GM20000 (cell line): ENCODE measurements at regions not wholly inside any gene's neighbourhood (a gene's known extent, or its start where the extent isn't known, plus 50 kb on each side); places are given as distances from the start of the nearest gene placed in this dataset.

ENCODE experiments used
- DNase-seq: peaks from one replicate; pipeline ENCODE4 v3.0.0; 2012; ENCODE audit warnings: low spot score
- TF ChIP-seq, protein P1 (sequence below): IDR thresholded peaks from 2 replicates; pipeline ENCODE4 v1.5.1; 2012; ENCODE audit warnings: mild to moderate bottlenecking, control low read depth; ENCODE audit errors: extremely low read depth, missing control alignments

- no peak for DNase-seq
- TF ChIP-seq, protein P1, sequence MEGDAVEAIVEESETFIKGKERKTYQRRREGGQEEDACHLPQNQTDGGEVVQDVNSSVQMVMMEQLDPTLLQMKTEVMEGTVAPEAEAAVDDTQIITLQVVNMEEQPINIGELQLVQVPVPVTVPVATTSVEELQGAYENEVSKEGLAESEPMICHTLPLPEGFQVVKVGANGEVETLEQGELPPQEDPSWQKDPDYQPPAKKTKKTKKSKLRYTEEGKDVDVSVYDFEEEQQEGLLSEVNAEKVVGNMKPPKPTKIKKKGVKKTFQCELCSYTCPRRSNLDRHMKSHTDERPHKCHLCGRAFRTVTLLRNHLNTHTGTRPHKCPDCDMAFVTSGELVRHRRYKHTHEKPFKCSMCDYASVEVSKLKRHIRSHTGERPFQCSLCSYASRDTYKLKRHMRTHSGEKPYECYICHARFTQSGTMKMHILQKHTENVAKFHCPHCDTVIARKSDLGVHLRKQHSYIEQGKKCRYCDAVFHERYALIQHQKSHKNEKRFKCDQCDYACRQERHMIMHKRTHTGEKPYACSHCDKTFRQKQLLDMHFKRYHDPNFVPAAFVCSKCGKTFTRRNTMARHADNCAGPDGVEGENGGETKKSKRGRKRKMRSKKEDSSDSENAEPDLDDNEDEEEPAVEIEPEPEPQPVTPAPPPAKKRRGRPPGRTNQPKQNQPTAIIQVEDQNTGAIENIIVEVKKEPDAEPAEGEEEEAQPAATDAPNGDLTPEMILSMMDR: no peak
Observed at GRCh38 chr13:84455143-84455905, 573.0 kb upstream of the SLITRK1 start.

DNA sequence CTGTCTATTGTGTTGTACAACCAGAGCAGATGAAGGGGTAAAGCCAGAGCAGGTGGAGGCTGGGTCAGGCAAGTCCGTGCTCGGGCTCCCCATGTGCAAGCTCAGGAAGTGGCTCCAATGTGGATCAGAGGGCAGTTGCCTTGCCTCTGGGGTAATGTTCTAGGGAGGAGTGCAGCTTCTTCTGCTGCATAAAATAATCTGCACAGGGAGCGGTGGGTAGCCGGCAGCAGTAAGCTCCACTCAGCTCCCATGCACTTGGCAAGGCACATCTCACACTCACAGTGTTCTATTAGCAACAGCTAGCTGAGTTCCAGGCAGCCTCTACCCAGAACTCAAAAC, 565.3 kb upstream of the SLITRK1 start:
- TF ChIP-seq, protein P1: no peak
- DNase-seq: no peak

DNA sequence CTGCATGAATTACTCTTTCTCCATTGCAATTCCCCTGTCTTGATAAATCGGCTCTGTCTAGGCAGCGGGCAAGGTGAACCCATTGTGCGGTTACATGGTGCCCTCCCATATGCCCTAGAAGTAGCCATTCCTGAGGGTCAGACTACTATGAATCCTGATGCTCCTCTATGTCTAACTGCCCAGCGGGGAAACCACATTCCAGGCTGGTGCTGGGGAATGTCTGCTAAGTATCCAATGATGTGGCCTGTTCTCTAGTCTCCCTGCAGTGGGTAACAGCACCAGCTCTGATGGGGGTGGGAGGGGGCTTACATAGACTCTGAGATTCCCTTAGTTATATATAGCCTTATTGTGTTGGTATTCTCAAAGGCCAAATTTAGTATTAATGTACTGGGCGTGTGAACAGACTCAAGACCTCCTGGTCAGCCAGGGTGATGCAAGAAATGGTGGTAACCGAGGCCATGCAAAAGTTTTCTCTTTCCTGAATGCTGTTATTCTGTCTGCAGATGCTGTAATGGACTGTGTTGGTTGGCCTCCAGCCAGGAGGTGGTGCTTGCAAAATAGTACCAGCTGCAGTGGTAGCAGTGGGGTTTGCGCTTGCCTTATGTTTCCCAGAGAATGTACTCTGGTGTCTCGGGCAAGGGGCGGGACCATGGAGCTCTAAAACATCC, 564.8 kb upstream of the SLITRK1 start:
- TF ChIP-seq, protein P1: no peak
- no peak for DNase-seq

- TF ChIP-seq, protein P1: no peak
- no peak for DNase-seq
Observed at GRCh38 chr13:84445776-84446175, 563.5 kb upstream of the SLITRK1 start.

DNA sequence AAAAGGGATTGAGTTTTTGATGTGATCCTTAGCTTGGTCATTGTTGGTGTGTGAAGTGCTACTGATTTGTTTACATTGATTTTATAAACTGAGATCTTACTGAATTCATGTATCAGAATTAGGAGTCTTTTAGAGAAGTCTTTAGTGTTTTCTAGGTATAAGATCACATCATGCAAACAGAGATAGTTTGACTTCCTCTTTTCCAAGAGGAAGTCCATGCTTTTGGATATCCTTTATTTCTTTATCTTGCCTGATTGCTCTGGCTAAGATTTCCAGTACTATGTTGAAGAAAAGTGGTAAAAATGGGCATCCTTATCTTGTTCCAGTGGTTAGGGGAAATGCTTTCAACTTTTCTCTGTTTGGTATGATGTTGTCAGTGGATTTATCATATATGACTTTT, 561.2 kb upstream of the SLITRK1 start:
- no peak for DNase-seq
- TF ChIP-seq, protein P1: no peak

DNA sequence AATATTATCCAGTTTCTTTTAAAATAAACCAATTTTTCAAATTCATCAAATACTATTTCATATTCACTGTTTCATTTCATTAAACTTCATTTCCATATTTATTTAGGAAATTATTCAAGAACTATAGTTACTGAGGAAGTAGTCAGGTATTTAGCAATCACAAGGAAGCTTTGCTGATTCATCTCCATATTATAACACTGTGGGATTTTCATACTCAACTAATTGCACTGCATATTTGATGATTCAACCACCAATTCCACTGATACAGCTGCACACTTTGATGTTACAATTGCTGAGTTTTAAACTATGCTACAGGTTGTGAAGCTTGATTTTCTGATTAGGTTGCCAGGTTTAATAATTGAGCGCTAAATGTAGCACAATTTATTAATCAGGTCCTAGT, 556.8 kb upstream of the SLITRK1 start:
- DNase-seq: no peak
- TF ChIP-seq, protein P1: no peak

DNA sequence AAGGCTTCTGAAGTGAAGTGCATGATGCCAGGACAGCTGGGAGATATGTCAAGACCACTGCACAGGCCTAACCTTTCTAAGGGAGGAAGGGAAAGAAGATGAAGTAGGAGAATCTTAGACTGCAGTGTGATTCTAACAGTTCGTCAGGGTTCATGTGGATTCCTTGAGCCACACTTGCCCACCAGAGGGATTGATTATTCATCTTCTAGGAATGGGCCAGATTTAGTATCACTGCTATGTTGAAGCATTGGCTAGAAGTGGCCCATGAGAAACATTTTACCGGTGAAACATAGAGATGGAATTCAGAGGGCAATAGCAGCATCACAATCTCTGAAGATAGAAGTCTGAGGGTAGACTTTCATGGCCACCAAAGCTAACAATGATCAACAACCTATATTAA, 550.8 kb upstream of the SLITRK1 start:
- DNase-seq: no peak
- TF ChIP-seq, protein P1: no peak
